HG02763 (cell line): ENCODE measurements at regions not wholly inside any gene's neighbourhood (a gene's known extent, or its start where the extent isn't known, plus 50 kb on each side); places are given as distances from the start of the nearest gene placed in this dataset.
"Not testable (repeated sequence)": the region's sequence is repeated elsewhere in the genome, so short reads cannot be mapped to it uniquely, and the experiment has no call there.

Experiments
- ATAC-seq: cut with Tn5 transposase; IDR thresholded peaks from one replicate; pipeline ENCODE4 v1.9.1; 2021; ENCODE audit warnings: mild to moderate bottlenecking, moderate library complexity; ENCODE audit not compliant: unreplicated experiment

DNA sequence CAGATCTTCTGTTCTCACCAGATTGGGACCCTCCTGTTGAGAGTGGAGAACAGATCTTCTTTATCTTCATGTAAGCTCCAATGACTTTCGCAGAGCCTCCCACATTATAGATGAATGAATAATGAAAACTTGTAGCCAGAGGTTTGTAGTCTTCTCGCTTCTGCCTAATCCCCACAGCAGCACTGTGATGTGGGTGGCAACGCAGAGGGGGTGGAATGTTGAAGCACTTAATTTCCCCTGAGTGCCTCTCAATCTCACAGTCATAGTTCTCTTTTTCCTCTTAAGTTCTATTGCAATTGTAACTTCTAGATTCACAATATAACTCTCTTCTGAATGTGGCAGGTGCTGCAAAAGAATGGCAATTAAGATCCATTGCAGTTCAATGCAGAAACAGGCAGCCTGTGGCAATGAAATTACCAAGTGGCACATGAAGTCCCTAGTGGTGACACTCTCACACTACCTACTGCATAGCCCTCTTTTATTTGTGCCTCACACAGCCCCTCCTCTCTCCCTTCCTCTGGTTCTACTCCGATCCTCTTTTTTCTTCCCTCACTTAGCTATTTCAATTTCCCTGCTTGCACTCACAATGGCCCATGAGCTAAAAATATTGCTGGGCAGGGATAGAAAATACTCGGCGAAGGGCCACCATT, 281.9 kb downstream of the UBE3D start:
- ATAC-seq = no peak

DNA sequence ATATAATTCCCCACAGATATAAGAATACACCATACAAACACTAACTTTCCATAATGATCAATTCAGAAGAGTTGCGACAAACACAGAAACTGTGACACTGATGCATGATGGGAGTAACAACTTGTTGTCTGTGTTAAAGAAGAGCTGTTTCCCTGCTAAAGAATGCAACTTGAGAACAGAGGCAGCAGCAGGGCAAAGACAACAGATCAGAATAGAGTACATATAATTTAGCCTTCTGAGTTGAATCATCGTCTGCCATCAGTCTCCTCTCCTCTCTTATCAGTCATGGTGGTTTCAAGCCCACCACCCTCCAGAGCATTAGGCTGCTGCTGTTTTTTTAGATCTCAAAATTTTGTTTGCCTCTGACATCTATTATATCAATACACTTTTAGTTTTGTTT, 280.4 kb downstream of the UBE3D start:
- no peak for ATAC-seq

- ATAC-seq = no peak
These were observed 279.4 kb downstream of the UBE3D start for GRCh38 chr6:82786248-82786647.

GRCh38 chr6:82795940-82796339, 269.7 kb downstream of the UBE3D start:
- ATAC-seq = no peak

GRCh38 chr6:82801083-82801482, 264.6 kb downstream of the UBE3D start:
- ATAC-seq = no peak

DNA sequence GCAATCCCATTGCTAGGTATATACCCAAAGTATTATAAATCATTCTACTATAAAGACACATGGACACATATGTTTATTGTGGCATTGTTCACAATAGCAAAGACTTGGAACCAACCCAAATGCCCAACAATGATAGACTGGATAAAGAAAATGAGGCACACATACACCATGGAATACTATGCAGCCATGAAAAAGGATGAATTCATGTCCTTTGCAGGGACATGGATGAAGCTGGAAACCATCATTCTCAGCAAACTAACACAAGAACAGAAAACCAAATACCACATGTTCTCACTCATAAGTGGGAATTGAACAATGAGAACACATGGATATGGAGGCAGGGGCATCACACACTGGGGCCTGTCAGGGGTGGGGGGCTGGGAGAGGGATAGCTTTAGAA, 249.4 kb downstream of the UBE3D start:
- not testable (repeated sequence) for ATAC-seq

DNA sequence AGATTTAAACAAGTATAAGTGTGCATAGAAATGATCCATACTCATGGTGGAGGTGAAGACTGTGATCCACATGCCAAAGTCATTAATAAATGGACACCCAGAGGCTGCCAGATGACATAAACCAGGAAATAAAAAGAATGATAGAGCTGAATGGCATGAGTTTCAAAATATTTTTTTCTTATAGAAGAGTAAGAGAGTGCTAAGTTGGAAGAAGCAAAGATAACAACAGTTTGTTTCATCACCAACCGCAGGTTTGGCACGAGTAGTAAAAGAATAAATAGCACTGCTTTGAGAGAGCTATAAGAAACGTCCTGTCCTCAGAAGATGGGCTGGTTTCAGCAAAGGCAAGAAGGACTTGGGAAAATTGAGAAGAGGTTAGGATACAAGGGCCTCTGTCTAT, 246.9 kb downstream of the UBE3D start:
- ATAC-seq = no peak

DNA sequence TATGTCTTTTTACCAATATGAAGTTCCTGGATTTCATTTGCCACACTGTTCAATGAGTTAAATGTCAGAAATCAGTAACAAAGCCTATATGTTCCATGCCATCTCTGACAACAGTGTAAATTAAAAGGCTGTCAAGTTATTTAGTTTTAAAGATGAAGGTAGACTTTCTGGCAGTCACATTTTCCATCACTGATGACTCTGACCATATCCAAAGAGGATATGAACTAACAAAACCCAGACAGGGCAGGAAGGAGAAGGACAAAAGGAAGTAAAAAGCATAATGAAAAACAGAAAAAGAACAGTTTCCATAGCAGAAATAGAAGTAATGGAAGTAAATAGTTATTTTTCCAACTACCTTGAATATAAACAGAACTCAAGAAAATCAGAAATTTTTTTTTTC, 242.3 kb downstream of the UBE3D start:
- no peak for ATAC-seq

GRCh38 chr6:82832811-82833210, 232.8 kb downstream of the UBE3D start:
- ATAC-seq = no peak

DNA sequence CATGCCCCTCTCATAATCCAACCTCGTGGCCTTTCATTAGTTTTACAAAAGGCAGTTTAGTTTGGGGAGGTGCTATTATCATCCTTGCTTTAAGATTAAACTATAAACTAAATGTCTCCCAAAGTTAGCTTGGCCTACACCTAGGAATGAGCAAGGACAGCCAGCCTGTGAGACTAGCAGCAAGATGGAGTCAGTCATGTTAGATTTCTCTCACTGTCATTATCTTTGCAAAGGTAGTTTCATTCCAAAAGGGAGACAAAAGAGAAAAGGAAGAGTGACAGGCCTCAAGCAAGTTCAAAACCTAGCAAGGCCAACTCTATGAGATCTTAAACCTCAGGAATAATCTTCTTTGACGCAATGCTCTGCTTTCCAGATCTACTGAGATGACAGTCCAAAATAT, 232.2 kb downstream of the UBE3D start:
- no peak for ATAC-seq

- no peak for ATAC-seq
These were observed 229.5 kb downstream of the UBE3D start for GRCh38 chr6:82836022-82836575.

GRCh38 chr6:82840571-82840970, 225.1 kb downstream of the UBE3D start:
- ATAC-seq = no peak

- no peak for ATAC-seq
These were observed 224.3 kb downstream of the UBE3D start for GRCh38 chr6:82841309-82841708.
